Neuronal stem cell (in vitro differentiated cells): ENCODE measurements at regions not wholly inside any gene's neighbourhood (a gene's known extent, or its start where the extent isn't known, plus 50 kb on each side); places are given as distances from the start of the nearest gene placed in this dataset.

Experiments
- DNase-seq: peaks from one replicate; pipeline ENCODE4 v3.0.0-alpha.2; 2013; ENCODE audit warnings: low spot score
- H2AFZ ChIP-seq: one replicate; pipeline ENCODE4 v1.6.1; 2013; ENCODE audit warnings: mild to moderate bottlenecking, low read length, inconsistent platforms
- H2AK5ac ChIP-seq: 2 replicates; pipeline ENCODE4 v1.6.1; 2013; ENCODE audit warnings: low read depth, mild to moderate bottlenecking, inconsistent platforms, low read length, moderate library complexity, mixed read lengths
- H2BK120ac ChIP-seq: 2 replicates; pipeline ENCODE4 v1.6.1; 2013; ENCODE audit warnings: low read depth, mild to moderate bottlenecking, inconsistent platforms, low read length, moderate library complexity, mixed read lengths
- H2BK12ac ChIP-seq: one replicate; pipeline ENCODE4 v1.6.1; 2013; ENCODE audit warnings: low read length, inconsistent platforms
- H2BK15ac ChIP-seq: 2 replicates; pipeline ENCODE4 v1.6.1; 2013; ENCODE audit warnings: mild to moderate bottlenecking, low read length, inconsistent platforms, mixed read lengths
- H2BK5ac ChIP-seq: one replicate; pipeline ENCODE4 v1.6.1; 2013; ENCODE audit warnings: inconsistent platforms, mild to moderate bottlenecking, low read length, moderate library complexity
- H3K14ac ChIP-seq: one replicate; pipeline ENCODE4 v1.6.1; 2013; ENCODE audit warnings: low read length, inconsistent platforms
- H3K18ac ChIP-seq: 2 replicates; pipeline ENCODE4 v1.6.1; 2013; ENCODE audit warnings: low read length, inconsistent platforms
- H3K23ac ChIP-seq: 2 replicates; pipeline ENCODE4 v1.6.1; 2013; ENCODE audit warnings: low read depth, mild to moderate bottlenecking, mixed read lengths, low read length, inconsistent platforms; ENCODE audit not compliant: poor library complexity
- H3K27ac ChIP-seq: replicated peaks from 3 replicates; pipeline ENCODE4 v1.5.1; 2013; ENCODE audit warnings: low read length, inconsistent platforms
- H3K27me3 ChIP-seq, 3 experiments: 2 replicates each; pipeline ENCODE4 v1.6.1; 2013; ENCODE audit warnings: low read length in 3 of 3, mild to moderate bottlenecking in 2 of 3, inconsistent platforms in 1 of 3, low read depth in 1 of 3, mixed read lengths in 1 of 3, moderate library complexity in 1 of 3; ENCODE audit not compliant: control insufficient read depth in 3 of 3, insufficient read depth in 3 of 3
- H3K36me3 ChIP-seq, 2 donors: replicated peaks in 1 of 2; 2 replicates each; pipeline ENCODE4 v1.6.1; 2013; ENCODE audit warnings: low read length in 2 of 2; ENCODE audit not compliant: control insufficient read depth in 2 of 2, insufficient read depth in 2 of 2
- H3K4ac ChIP-seq: 2 replicates; pipeline ENCODE4 v1.6.1; 2013; ENCODE audit warnings: inconsistent platforms, mild to moderate bottlenecking, low read length, moderate library complexity
- H3K4me1 ChIP-seq, 2 donors: 1 replicate in 1 of 2; 2 replicates in 1 of 2; pipeline ENCODE4 v1.6.1; 2013; ENCODE audit warnings: low read length in 2 of 2, low read depth in 1 of 2; ENCODE audit not compliant: control insufficient read depth in 2 of 2, insufficient read depth in 1 of 2
- H3K4me2 ChIP-seq: one replicate; pipeline ENCODE4 v1.6.1; 2013; ENCODE audit warnings: mild to moderate bottlenecking, low read length, inconsistent platforms; ENCODE audit not compliant: insufficient read depth, poor library complexity, severe bottlenecking
- H3K4me3 ChIP-seq, 2 donors: 2 replicates each; pipeline ENCODE4 v1.5.1; 2013; ENCODE audit warnings: low read length in 2 of 2, mild to moderate bottlenecking in 2 of 2, inconsistent platforms in 1 of 2, moderate library complexity in 1 of 2
- H3K79me1 ChIP-seq: one replicate; pipeline ENCODE4 v1.6.1; 2013; ENCODE audit warnings: low read depth, mild to moderate bottlenecking, inconsistent platforms, low read length, moderate library complexity
- H3K9ac ChIP-seq: one replicate; pipeline ENCODE4 v1.6.1; 2013; ENCODE audit warnings: mild to moderate bottlenecking, low read depth, low read length, inconsistent platforms; ENCODE audit not compliant: poor library complexity
- H3K9me3 ChIP-seq, 2 donors: replicated peaks in 1 of 2; 2 replicates each; pipeline versions ENCODE3 to v1.6.1; 2013; ENCODE audit warnings: low read length in 2 of 2, mild to moderate bottlenecking in 2 of 2, inconsistent platforms in 1 of 2, low read depth in 1 of 2, mixed read lengths in 1 of 2, moderate library complexity in 1 of 2; ENCODE audit not compliant: control insufficient read depth in 2 of 2, insufficient read depth in 1 of 2
- H4K8ac ChIP-seq: one replicate; pipeline ENCODE4 v1.6.1; 2013; ENCODE audit warnings: low read depth, mild to moderate bottlenecking, inconsistent platforms, low read length, moderate library complexity
- H4K91ac ChIP-seq: one replicate; pipeline ENCODE4 v1.6.1; 2013; ENCODE audit warnings: low read length, low read depth, mild to moderate bottlenecking, inconsistent platforms; ENCODE audit not compliant: poor library complexity
- WGBS, 2 donors: extraction: QIAGEN DNeasy Blood & Tissue Kit; methylation state at CpG; one replicate each; pipeline ENCODE4 v1.1.7; 2013; ENCODE audit warnings: missing lambda C conversion rate in 2 of 2, mixed read lengths in 1 of 2; ENCODE audit not compliant: insufficient read length in 2 of 2, insufficient replicate concordance in 1 of 2; ENCODE audit errors: extremely low coverage in 2 of 2; 5-methylcytosine and 5-hydroxymethylcytosine counted together

DNA sequence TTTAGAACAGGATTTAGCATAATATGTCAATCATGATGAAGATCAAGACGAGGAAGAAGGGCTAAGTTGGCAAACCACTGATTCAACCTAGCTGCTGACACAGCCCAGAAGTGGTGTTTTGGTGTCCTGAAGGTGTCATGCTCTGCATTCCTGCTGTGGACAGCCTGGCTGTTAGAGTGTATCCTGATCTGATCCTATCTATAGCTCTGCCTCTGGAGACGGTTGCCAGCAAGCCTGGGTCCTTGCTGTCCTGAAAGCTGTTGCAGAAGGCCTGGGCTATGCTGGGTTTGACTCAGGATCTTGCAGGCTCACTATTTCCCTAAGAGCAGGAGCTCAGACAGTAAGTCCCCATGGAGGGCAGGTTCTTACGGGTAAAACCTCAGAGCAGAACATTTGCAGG, 416.4 kb downstream of the TSHZ3 start:
- H4K8ac ChIP-seq: no peak overlapping the region
- no peak overlapping the region for H2AFZ ChIP-seq
- H2BK120ac ChIP-seq: no peak overlapping the region
- no peak overlapping the region for H3K9ac ChIP-seq
- no peak overlapping the region for H2BK5ac ChIP-seq
- H3K4me1 ChIP-seq: no peaks in the 10 kb centered on the region
- WGBS, 2 donors: no CpG with 5 or more reads among the region's 3 CpGs
- H3K27me3 ChIP-seq: no peaks in the 10 kb centered on the region
- H3K18ac ChIP-seq: no peak overlapping the region
- H3K27ac ChIP-seq: no peak overlapping the region
- H3K14ac ChIP-seq: no peak overlapping the region
- no peak overlapping the region for H2AK5ac ChIP-seq
- H3K9me3 ChIP-seq: no peaks in the 10 kb centered on the region
- no peak overlapping the region for H3K23ac ChIP-seq
- H3K4ac ChIP-seq: no peak overlapping the region
- H3K36me3 ChIP-seq: no peaks in the 10 kb centered on the region
- no peak overlapping the region for H3K4me3 ChIP-seq
- no peak for DNase-seq
- H3K4me2 ChIP-seq: no peak overlapping the region
- H2BK12ac ChIP-seq: no peak overlapping the region
- no peak overlapping the region for H4K91ac ChIP-seq
- no peaks in the 10 kb centered on the region for H3K79me1 ChIP-seq
- H2BK15ac ChIP-seq: no peak overlapping the region

- H3K9me3 ChIP-seq: no peaks in the 10 kb centered on the region
- no peaks in the 10 kb centered on the region for H3K4me1 ChIP-seq
- no peaks in the 10 kb centered on the region for H3K79me1 ChIP-seq
- no peak overlapping the region for H2BK120ac ChIP-seq
- no peak overlapping the region for H2BK5ac ChIP-seq
- H3K4me3 ChIP-seq: no peak overlapping the region
- H3K9ac ChIP-seq: no peak overlapping the region
- H3K23ac ChIP-seq: no peak overlapping the region
- no peak overlapping the region for H2BK12ac ChIP-seq
- no peaks in the 10 kb centered on the region for H3K27me3 ChIP-seq
- H3K18ac ChIP-seq: no peak overlapping the region
- no peak overlapping the region for H3K27ac ChIP-seq
- no peak overlapping the region for H3K14ac ChIP-seq
- no peak overlapping the region for H2AK5ac ChIP-seq
- H3K36me3 ChIP-seq: no peaks in the 10 kb centered on the region
- no peak for DNase-seq
- no peak overlapping the region for H2BK15ac ChIP-seq
- H3K4ac ChIP-seq: no peak overlapping the region
- no peak overlapping the region for H4K91ac ChIP-seq
- no peak overlapping the region for H4K8ac ChIP-seq
- H3K4me2 ChIP-seq: no peak overlapping the region
- no CpG with 5 or more reads among the region's 12 CpGs for WGBS, 2 donors
- no peak overlapping the region for H2AFZ ChIP-seq
Observed at GRCh38 chr19:30930941-30931706, 418.1 kb downstream of the TSHZ3 start.

DNA sequence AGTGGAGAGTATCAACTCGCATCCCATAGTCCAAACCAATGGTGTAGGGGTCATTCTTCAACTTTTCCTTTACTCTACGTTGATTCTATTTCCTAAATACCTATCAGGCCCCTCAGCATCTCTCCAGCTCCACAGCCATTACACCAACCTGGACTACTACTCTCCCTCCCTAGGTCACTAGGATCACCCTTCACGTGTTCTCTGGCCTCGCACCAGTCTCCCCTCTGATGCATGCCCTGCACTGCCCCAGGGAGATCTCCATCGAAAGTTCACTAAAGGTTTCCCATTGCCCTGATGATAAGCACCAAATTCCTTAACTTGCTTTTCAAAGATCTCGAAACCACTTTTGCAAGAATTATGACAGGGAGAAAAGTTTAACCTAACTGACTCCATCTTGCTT, 421.5 kb downstream of the TSHZ3 start:
- no peak overlapping the region for H2BK12ac ChIP-seq

DNA sequence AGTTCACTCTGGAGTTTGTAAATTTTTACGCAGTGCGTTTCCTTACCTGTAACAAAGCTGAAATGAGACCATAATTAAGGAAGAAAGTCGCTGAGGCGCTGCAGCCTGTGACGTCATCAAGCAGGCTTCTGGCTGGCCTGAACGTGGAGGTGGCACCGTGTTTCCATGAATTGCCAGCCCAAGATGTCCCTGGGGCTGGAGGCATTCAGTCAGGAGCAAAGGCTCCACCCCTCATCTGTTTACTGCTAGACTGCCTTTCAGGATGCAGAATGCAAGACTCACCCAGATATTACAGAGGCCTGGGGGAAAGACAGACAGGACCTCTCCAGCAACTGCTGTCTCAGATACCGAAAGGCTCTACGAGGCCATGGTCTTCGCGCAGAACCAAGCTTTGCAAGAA, 424.6 kb downstream of the TSHZ3 start:
- H3K4me2 ChIP-seq: no peak overlapping the region
- no peak overlapping the region for H3K4me3 ChIP-seq
- H3K27ac ChIP-seq: no peak overlapping the region
- H3K9ac ChIP-seq: no peak overlapping the region
- H3K23ac ChIP-seq: no peak overlapping the region
- H2BK120ac ChIP-seq: no peak overlapping the region
- no peaks in the 10 kb centered on the region for H3K4me1 ChIP-seq
- H4K8ac ChIP-seq: no peak overlapping the region
- no peak for DNase-seq
- H3K4ac ChIP-seq: no peak overlapping the region
- no peaks in the 10 kb centered on the region for H3K36me3 ChIP-seq
- H2AFZ ChIP-seq: no peak overlapping the region
- H3K9me3 ChIP-seq: no peaks in the 10 kb centered on the region
- no peaks in the 10 kb centered on the region for H3K79me1 ChIP-seq
- H3K14ac ChIP-seq: no peak overlapping the region
- no peak overlapping the region for H2AK5ac ChIP-seq
- no peak overlapping the region for H2BK5ac ChIP-seq
- H3K27me3 ChIP-seq: no peaks in the 10 kb centered on the region
- WGBS, 2 donors: no CpG with 5 or more reads among the region's 11 CpGs
- no peak overlapping the region for H2BK15ac ChIP-seq
- no peak overlapping the region for H4K91ac ChIP-seq
- no peak overlapping the region for H2BK12ac ChIP-seq
- H3K18ac ChIP-seq: no peak overlapping the region

More for the DNA sequence above, 421.5 kb downstream of the TSHZ3 start:
- no peak overlapping the region for H3K4me2 ChIP-seq
- H3K4ac ChIP-seq: no peak overlapping the region
- H3K36me3 ChIP-seq: no peaks in the 10 kb centered on the region
- H3K79me1 ChIP-seq: no peaks in the 10 kb centered on the region
- H3K23ac ChIP-seq: no peak overlapping the region
- no peak for DNase-seq
- H4K8ac ChIP-seq: no peak overlapping the region
- no peak overlapping the region for H3K9ac ChIP-seq
- H3K9me3 ChIP-seq: no peaks in the 10 kb centered on the region
- H2BK5ac ChIP-seq: no peak overlapping the region
- no peak overlapping the region for H2AFZ ChIP-seq
- no peak overlapping the region for H3K27ac ChIP-seq
- H4K91ac ChIP-seq: no peak overlapping the region
- H3K18ac ChIP-seq: no peak overlapping the region
- no peak overlapping the region for H2AK5ac ChIP-seq
- no peak overlapping the region for H3K14ac ChIP-seq
- no peaks in the 10 kb centered on the region for H3K4me1 ChIP-seq
- H3K4me3 ChIP-seq: no peak overlapping the region
- no peak overlapping the region for H2BK15ac ChIP-seq
- no CpG with 5 or more reads among the region's 6 CpGs for WGBS, 2 donors
- H3K27me3 ChIP-seq: no peaks in the 10 kb centered on the region
- H2BK120ac ChIP-seq: no peak overlapping the region
